K562 (cell line): ENCODE measurements at regions not wholly inside any gene's neighbourhood (a gene's known extent, or its start where the extent isn't known, plus 50 kb on each side); places are given as distances from the start of the nearest gene placed in this dataset.
A peak's percentile ranks its signal among the peaks of the same experiment; 100 is the strongest.

ENCODE experiments used
- ATAC-seq: fragments of 200-7000 bp; cut with Tn5 transposase; 3 replicates; pipeline ENCODE4 v1.9.1; 2020; ENCODE audit warnings: moderate library complexity
- BruUV-seq: library from RNA; stranded (reverse); fragments of 400-500 nt; replicated peaks from 2 replicates; lab custom pipeline; 2021; lab: Mats Ljungman, UMichigan
- CTCF ChIA-PET: fragments of 300-600 bp; formaldehyde crosslinking; extraction: SDS; loops from one replicate; lab custom pipeline; 2021; ENCODE audit warnings: low intra/inter-chr PET ratio; lab: Yijun Ruan, JAX
- POLR2A ChIA-PET: fragments of 300-600, 350-650 bp; sonication (Branson Sonifier 250); formaldehyde crosslinking; extraction: SDS; loops from one replicate; lab custom pipeline; 2021; ENCODE audit warnings: antibody characterized with exemption, inconsistent platforms; lab: Yijun Ruan, JAX
- DNase-seq, 4 experiments: peaks; one replicate each; pipeline versions ENCODE4 v3.0.0 to v3.0.0-alpha.2; 2011 to 2018; ENCODE audit warnings: low spot score in 3 of 4, mixed read lengths in 3 of 4; ENCODE audit errors: extremely low read depth in 1 of 4
- FAIRE-seq: peaks from 2 replicates; lab custom pipeline; 2011; peaks lifted over from hg19 to GRCh38; lab: Jason Lieb, UNC
- H2AFZ ChIP-seq: 2 replicates; pipeline ENCODE4 v1.6.0; 2011; ENCODE audit warnings: low read depth, low read length, control low read depth, inconsistent platforms
- H3K27ac ChIP-seq: fragments of 200-600 bp; 3 replicates; pipeline ENCODE4 v1.8.0; 2011; ENCODE audit warnings: low read depth, mild to moderate bottlenecking, control low read depth, inconsistent platforms, low read length, moderate library complexity, mixed read lengths; ENCODE audit errors: extremely low read depth
- H3K27me3 ChIP-seq, 2 experiments: fragments of 300-600 bp in 1 of 2; 2 replicates in 1 of 2; 3 replicates in 1 of 2; pipeline versions ENCODE4 v1.6.0 to v1.8.0; 2011; ENCODE audit warnings: inconsistent platforms in 2 of 2, low read length in 2 of 2, mild to moderate bottlenecking in 1 of 2, mixed read lengths in 1 of 2, moderate library complexity in 1 of 2; ENCODE audit not compliant: control insufficient read depth in 2 of 2, insufficient read depth in 2 of 2
- H3K36me3 ChIP-seq: fragments of 300-600 bp; 3 replicates; pipeline ENCODE4 v1.8.0; 2011; ENCODE audit warnings: mild to moderate bottlenecking, low read length, inconsistent platforms; ENCODE audit not compliant: control insufficient read depth, insufficient read depth
- H3K4me1 ChIP-seq, 2 experiments: fragments of 200-600 bp in 1 of 2; replicated peaks in 1 of 2; 2 replicates in 1 of 2; 3 replicates in 1 of 2; pipeline versions ENCODE4 v1.5.1 to v1.8.0; 2011; ENCODE audit warnings: inconsistent platforms in 2 of 2, low read length in 2 of 2, mild to moderate bottlenecking in 1 of 2, mixed read lengths in 1 of 2, moderate library complexity in 1 of 2; ENCODE audit not compliant: control insufficient read depth in 2 of 2, insufficient read depth in 2 of 2
- H3K4me2 ChIP-seq: 2 replicates; pipeline ENCODE4 v1.6.1; 2011; ENCODE audit warnings: low read length, control low read depth, inconsistent platforms, mixed read lengths; ENCODE audit not compliant: insufficient read depth
- H3K4me3 ChIP-seq: fragments of 200-600 bp; sonication (generic), shearing (Covaris generic); 2 replicates; pipeline ENCODE4 v1.5.1; 2016; ENCODE audit warnings: control low read depth, inconsistent platforms
- H3K79me2 ChIP-seq: fragments of 200-600 bp; 3 replicates; pipeline ENCODE4 v1.8.0; 2011; ENCODE audit warnings: low read length, inconsistent platforms; ENCODE audit not compliant: control insufficient read depth, insufficient read depth
- H3K9ac ChIP-seq, 2 experiments: 2 replicates each; pipeline versions ENCODE4 v1.6.0 to v1.6.1; 2011; ENCODE audit warnings: low read depth in 2 of 2, low read length in 2 of 2, control low read depth in 1 of 2, inconsistent platforms in 1 of 2, mild to moderate bottlenecking in 1 of 2, mixed read lengths in 1 of 2; ENCODE audit not compliant: insufficient read depth in 1 of 2
- H3K9me1 ChIP-seq: one replicate; pipeline ENCODE4 v1.6.0; 2011; ENCODE audit warnings: inconsistent platforms, mild to moderate bottlenecking, low read length, moderate library complexity; ENCODE audit not compliant: control insufficient read depth, insufficient read depth
- H3K9me3 ChIP-seq: replicated peaks from 2 replicates; pipeline ENCODE4 v1.5.1; 2011; ENCODE audit warnings: low read depth, low read length, inconsistent platforms; ENCODE audit not compliant: control insufficient read depth, insufficient read depth
- H4K20me1 ChIP-seq: replicated peaks from 2 replicates; pipeline ENCODE4 v1.6.1; 2011; ENCODE audit warnings: low read length, inconsistent platforms, mixed read lengths; ENCODE audit not compliant: control insufficient read depth, insufficient read depth
- ARID2 ChIP-seq: fragments of 450-650 bp; IDR thresholded peaks from 2 replicates; pipeline ENCODE4 v1.6.1; 2017; ENCODE audit warnings: antibody characterized with exemption, mild to moderate bottlenecking
- ATF2 ChIP-seq: sonication (generic); formaldehyde crosslinking; IDR thresholded peaks from 2 replicates; pipeline ENCODE4 v1.8.1; 2022; ENCODE audit warnings: missing genetic modification reagents
- ATF4 ChIP-seq: fragments of 450-650 bp; formaldehyde crosslinking; IDR thresholded peaks from 2 replicates; pipeline ENCODE4 v1.4.0; 2022; ENCODE audit warnings: mild to moderate bottlenecking, moderate library complexity
- DPF2 ChIP-seq: fragments of 450-650 bp; IDR thresholded peaks from 2 replicates; pipeline ENCODE4 v1.6.1; 2016
- ESRRB ChIP-seq: fragments of 250-450 bp; sonication (Bioruptor Pico); IDR thresholded peaks from 2 replicates; pipeline ENCODE4 v1.5.0; 2020; ENCODE audit warnings: mild to moderate bottlenecking, moderate library complexity, borderline replicate concordance
- GTF2F1 ChIP-seq: IDR thresholded peaks from 2 replicates; pipeline ENCODE4 v1.6.1; 2011; ENCODE audit warnings: low read depth, low read length, improper control_type of control experiment
- POU5F1 ChIP-seq: fragments of 150-350 bp; IDR thresholded peaks from 2 replicates; pipeline ENCODE4 v1.6.1; 2014; ENCODE audit warnings: borderline replicate concordance, low read length, low read depth, mild to moderate bottlenecking; ENCODE audit not compliant: partially characterized antibody
- TCF7L2 ChIP-seq: fragments of 150-350 bp; IDR thresholded peaks from 2 replicates; pipeline ENCODE4 v1.6.1; 2016; ENCODE audit warnings: low read depth, mild to moderate bottlenecking, low read length, moderate library complexity
- WGBS: fragments of 100-300 bp; shearing (Covaris generic); methylation state at CpG from one replicate; pipeline ENCODE4 v1.1.6; 2016; ENCODE audit warnings: low coverage, mixed read lengths; ENCODE audit not compliant: insufficient coverage; ENCODE audit errors: missing lambda C conversion rate; 5-methylcytosine and 5-hydroxymethylcytosine counted together
- in situ Hi-C: fragments of 300-500 bp; cut with MboI; formaldehyde crosslinking; loops from 4 replicates; pipeline ENCODE4 v1.15.0; 2018; ENCODE audit warnings: inconsistent platforms, mixed read lengths
- intact Hi-C: fragments of 100-400 bp; cut with micrococcal nuclease; formaldehyde crosslinking; loops from 2 replicates; pipeline ENCODE4 v1.14.2; 2022

DNA sequence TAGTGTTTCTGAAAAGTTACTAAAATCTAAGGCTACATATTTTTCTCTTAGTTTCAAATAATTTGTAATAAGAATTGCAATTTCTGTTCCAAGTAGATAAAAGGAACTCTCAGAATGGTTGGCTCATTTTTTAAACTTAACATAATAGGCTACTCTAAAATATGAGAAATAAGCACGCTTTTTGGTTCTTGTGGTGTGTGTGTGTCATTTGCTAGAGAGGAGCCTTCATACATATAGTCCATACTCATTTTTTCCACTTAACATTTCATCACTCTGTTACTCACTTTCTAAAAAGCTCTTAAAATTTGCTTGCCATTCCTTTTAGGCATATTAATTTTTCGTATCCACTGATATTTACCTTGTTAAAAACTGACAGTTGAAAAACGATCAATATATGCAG lies 74.0 kb upstream of the VWDE start:
- TF ChIP-seq ARID2 (no peak), TCF7L2 (no peak), ATF2 (CRISPR knock-in tag) (no peak)
- TF ChIP-seq, all 486 proteins: peak for 0
- DNase-seq = no peak
- no peaks in the 10 kb centered on the region for H4K20me1 ChIP-seq
- no peak overlapping the region for H3K4me3 ChIP-seq
- intact Hi-C loops = no loop called here
- H3K9me1 ChIP-seq = no peaks in the 10 kb centered on the region
- no peaks in the 10 kb centered on the region for H3K79me2 ChIP-seq
- FAIRE-seq = no peak
- no peak overlapping the region for H3K9ac ChIP-seq
- H3K4me2 ChIP-seq = no peak overlapping the region
- no peaks in the 10 kb centered on the region for H3K36me3 ChIP-seq
- POLR2A ChIA-PET = no interaction called here
- no peak overlapping the region for H3K27ac ChIP-seq
- peaks cover 0 to 13% of the 10 kb centered on the region in 2 experiments; a peak in 2 of 5 replicates for H3K4me1 ChIP-seq
- no TSS peak for BruUV-seq
- H2AFZ ChIP-seq = peak overlapping the region; percentile 32; the same call in 1 of the 2 replicates
- in situ Hi-C loops = loop anchor here (25.0 kb wide), 1 partner anchor 1065 kb away; no protein-coding TSS in a partner anchor
- no peaks in the 10 kb centered on the region for H3K27me3 ChIP-seq
- 44% methylated on average over 3 of the region's 3 CpGs for WGBS
- ATAC-seq = no peak
- CTCF ChIA-PET = no interaction called here
- no peaks in the 10 kb centered on the region for H3K9me3 ChIP-seq

- peak overlapping the region; percentile 18 for H2AFZ ChIP-seq
- H3K36me3 ChIP-seq = no peaks in the 10 kb centered on the region
- H3K4me1 ChIP-seq = no peaks in the 10 kb centered on the region
- FAIRE-seq = no peak
- TF ChIP-seq ESRRB (CRISPR knock-in tag) (no peak), ATF4 (CRISPR knock-in tag) (no peak), POU5F1 (no peak), TCF7L2 (no peak), DPF2 (no peak), GTF2F1 (no peak)
- ATAC-seq = 0 out of 3 replicates have a peak, but pooled peaks have one; percentile 43
- POLR2A ChIA-PET = no interaction called here
- no peaks in the 10 kb centered on the region for H3K27me3 ChIP-seq
- DNase-seq = no peak
- H3K79me2 ChIP-seq = no peaks in the 10 kb centered on the region
- no peak overlapping the region for H3K4me2 ChIP-seq
- intact Hi-C loops (no loop called here), in situ Hi-C loops (loop anchor here (25.0 kb wide), 1 partner anchor 1069 kb away; no protein-coding TSS in a partner anchor)
- H4K20me1 ChIP-seq = no peaks in the 10 kb centered on the region
- no peak overlapping the region for H3K4me3 ChIP-seq
- no TSS peak for BruUV-seq
- CTCF ChIA-PET = no interaction called here
- no peaks in the 10 kb centered on the region for H3K9me1 ChIP-seq
- no peak overlapping the region for H3K27ac ChIP-seq
- H3K9ac ChIP-seq = no peak overlapping the region
- 37% methylated on average over 3 of the region's 3 CpGs for WGBS
- H3K9me3 ChIP-seq = no peaks in the 10 kb centered on the region
These were observed 78.1 kb upstream of the VWDE start for GRCh38 chr7:12481722-12482121.
